ENCODE measurements at regions not wholly inside any gene's neighbourhood (a gene's known extent, or its start where the extent isn't known, plus 50 kb on each side); places are given as distances from the start of the nearest gene placed in this dataset.

GRCh38 chr5:93201061-93201460, 380.0 kb downstream of the NR2F1-AS1 start:
- ChIA-PET POLR2A (no interaction called here), SMC1A (ENCODE audit: uncharacterized antibody, unreplicated experiment) (interaction anchor here (0.6 to 1.6 kb wide), 2 partner anchors 14 to 473 kb away, joined by 4 read pairs; no protein-coding TSS in a partner anchor), CTCF (no interaction called here), RAD21 (ENCODE audit: unreplicated experiment) (no interaction called here)
- Histone ChIP-seq H3K4me1 (ENCODE audit: control insufficient read depth, insufficient read depth, low read length) (no peaks in the 10 kb centered on the region), H3K9ac (ENCODE audit: control insufficient read depth, insufficient read depth, low read length) (no peak overlapping the region), H3K36me3 (ENCODE audit: control insufficient read depth in 2 of 2, insufficient read depth in 2 of 2, low read length in 1 of 2) (no peaks in the 10 kb centered on the region), H3K4me2 (ENCODE audit: control insufficient read depth, insufficient read depth) (no peak overlapping the region), H3K4me3 (no peak overlapping the region), H3K79me2 (ENCODE audit: control insufficient read depth, insufficient read depth, low read length) (no peaks in the 10 kb centered on the region), H3K27ac (ENCODE audit: control insufficient read depth, insufficient read depth) (no peak overlapping the region), H2AFZ (ENCODE audit: control insufficient read depth, low read depth, low read length) (no peak overlapping the region), H3K9me3 (replicated peaks; ENCODE audit: control insufficient read depth, insufficient read depth, low read length) (no peaks in the 10 kb centered on the region), H4K20me1 (ENCODE audit: control insufficient read depth, insufficient read depth) (no peaks in the 10 kb centered on the region), H3K27me3 (replicated peaks in 1 of 2; ENCODE audit: control insufficient read depth in 2 of 2, insufficient read depth in 2 of 2, low read length in 1 of 2) (no peaks in the 10 kb centered on the region)
- WGBS (ENCODE audit: insufficient coverage, insufficient replicate concordance, low lambda C conversion rate, missing lambda C conversion rate): 50% methylated on average over 5 of the region's 5 CpGs
- no peak for ATAC-seq
- no peak for DNase-seq (ENCODE audit: low read depth, low spot score)
- intact Hi-C loops (cut with micrococcal nuclease; ENCODE audit: unreplicated experiment) (no loop called here), in situ Hi-C loops (cut with MboI) (no loop called here)
- no TSS peak for BruUV-seq (replicated peaks)
- no peak for FAIRE-seq
- no peak for TF ChIP-seq CBX5 (IDR thresholded peaks at IDR 0.05; ENCODE audit: low read depth)
- TF ChIP-seq TCF3 (IDR thresholded peaks at IDR 0.05; ENCODE audit: borderline replicate concordance, insufficient read depth, low read depth, low read length): no peak
- no peak for TF ChIP-seq IRF3 (IDR thresholded peaks at IDR 0.05)
- no peak for TF ChIP-seq CEBPZ (IDR thresholded peaks at IDR 0.05; ENCODE audit: low read depth, low read length)
- TF ChIP-seq E2F8 (IDR thresholded peaks at IDR 0.05; ENCODE audit: low read depth, partially characterized antibody): no peak
- no peak for TF ChIP-seq CHD4 (IDR thresholded peaks at IDR 0.05)
- TF ChIP-seq ZNF592 (IDR thresholded peaks at IDR 0.05): no peak
- TF ChIP-seq HDGF (IDR thresholded peaks at IDR 0.05): no peak
- TF ChIP-seq YBX1 (IDR thresholded peaks at IDR 0.05): no peak
- no peak for TF ChIP-seq PKNOX1 (IDR thresholded peaks at IDR 0.05)
- no peak for TF ChIP-seq SP1 (IDR thresholded peaks at IDR 0.05; ENCODE audit: low read depth, low read length)
- TF ChIP-seq EZH2 (IDR thresholded peaks at IDR 0.05; ENCODE audit: borderline replicate concordance, control insufficient read depth, low read depth, low read length): no peak
- no peak for TF ChIP-seq RB1 (IDR thresholded peaks at IDR 0.05; ENCODE audit: borderline replicate concordance)

All from GM12878 (cell line).